Colon (tissue), 2 donors: ENCODE measurements at regions not wholly inside any gene's neighbourhood (a gene's known extent, or its start where the extent isn't known, plus 50 kb on each side); places are given as distances from the start of the nearest gene placed in this dataset.

Experiments
- FAIRE-seq: peaks from 2 replicates; lab custom pipeline; 2012; peaks lifted over from hg19 to GRCh38; lab: Jason Lieb, UNC
- donor health status: control.
- donor health status: control.

DNA sequence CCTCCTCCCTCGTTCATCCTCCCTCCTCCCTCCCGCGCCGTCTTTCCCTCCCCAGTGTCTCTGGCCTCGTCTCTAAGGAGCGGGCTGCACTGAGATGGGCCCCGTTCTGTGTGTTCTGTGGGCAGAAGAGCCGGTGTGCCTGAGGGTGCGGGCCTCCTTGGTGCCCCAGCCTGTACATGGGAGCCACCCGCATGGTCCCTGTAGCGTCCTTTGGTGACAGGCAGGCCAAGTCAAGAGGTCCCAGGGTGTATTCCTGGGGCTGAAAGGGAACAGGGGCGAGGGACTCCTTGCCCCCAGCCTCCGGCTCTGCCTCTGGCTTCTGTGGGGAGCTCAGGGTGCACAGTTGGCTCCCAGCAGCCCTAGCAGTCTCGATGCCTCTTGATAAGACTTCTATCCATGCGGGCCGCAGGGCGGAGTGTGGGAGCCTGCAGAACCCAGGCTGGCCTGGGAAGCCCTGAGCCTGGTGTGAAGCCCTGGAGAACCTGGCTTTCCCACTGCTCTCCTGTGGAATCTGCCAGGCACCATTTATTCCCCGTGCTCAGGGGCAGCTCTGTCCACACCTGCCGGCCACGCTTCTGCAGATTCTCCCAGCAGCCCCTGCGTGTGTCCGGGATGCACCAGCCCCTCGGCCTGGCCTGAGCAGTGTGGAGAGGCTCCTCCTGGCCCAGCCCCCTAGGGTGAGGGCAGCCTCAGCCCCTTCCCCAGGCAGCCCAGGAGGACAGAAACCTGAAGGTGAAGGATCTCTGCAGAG, 181.3 kb downstream of the KIF26A start:
- no peak for FAIRE-seq

DNA sequence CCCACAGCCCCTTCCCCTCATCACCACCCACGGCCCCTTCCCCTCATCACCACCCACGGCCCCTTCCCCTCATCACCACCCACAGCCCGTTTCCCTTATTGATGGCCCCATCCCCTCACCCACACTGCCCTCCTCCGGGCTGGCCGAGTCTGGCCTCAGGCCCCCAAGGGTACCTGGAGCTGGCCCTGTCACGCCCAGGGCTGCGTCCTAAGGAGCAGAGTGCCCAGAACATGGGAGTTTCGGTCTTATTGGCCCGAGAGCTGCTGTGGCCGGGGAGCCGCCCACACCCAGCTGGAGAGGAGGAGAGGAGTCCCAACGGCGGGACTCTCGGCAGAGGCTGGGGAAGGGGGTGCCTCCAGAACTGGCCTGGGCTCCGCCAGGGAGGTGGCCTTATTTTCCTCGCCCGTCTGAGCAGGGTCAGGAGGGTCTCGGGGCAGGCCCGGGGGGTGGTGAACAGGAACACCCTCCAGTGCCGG, 182.3 kb downstream of the KIF26A start:
- no peak for FAIRE-seq

DNA sequence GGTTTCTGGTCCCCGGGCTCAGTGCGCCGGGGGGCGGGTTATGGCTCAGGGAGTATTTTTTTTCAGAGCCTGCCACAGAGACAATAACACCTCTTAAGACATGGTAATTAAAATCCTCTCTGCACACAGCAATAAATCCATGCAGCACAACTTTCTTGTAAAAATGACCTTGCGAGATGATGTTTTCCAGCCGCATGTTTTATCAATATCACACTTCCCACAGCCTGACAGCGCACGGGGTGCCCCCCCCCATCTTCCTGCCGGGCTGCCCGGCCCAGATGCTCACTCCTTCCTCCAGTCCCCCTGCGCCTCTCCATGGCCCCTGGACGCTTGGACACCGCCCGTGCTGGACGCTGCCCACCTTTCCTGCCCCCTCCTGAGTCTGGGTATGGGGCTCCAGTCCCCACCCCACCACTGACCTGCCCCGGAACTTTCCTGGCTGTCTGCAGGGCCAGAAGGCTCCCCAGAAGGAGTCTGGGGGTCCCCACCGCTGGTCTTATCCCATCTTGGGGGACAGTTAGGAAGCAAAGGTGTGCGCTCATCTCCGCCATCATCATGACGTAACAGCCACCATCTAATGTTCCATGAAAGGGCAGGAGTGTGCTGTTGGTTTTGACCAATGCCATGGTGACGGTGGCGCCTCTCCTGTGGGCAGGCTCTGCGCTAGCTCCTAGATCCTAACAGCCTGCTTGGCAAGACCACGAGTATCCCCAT, 182.9 kb downstream of the KIF26A start:
- no peak for FAIRE-seq

DNA sequence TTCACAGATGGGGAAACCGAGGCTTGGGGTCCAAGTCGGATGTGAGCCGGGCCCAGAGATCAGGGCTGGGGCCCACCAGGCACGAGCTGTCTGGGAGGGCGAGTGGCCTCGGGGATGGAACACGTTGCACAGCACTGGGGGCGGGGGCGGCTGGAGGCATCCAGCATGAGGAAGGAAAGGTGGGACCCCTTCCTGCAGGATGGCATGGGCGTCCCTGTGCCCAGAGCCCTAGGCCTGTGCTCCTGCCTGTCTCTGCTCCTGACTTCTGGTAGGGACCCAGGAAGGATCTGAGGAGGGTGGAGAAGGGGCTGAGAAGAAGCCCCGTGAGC, 183.4 kb downstream of the KIF26A start:
- no peak for FAIRE-seq

DNA sequence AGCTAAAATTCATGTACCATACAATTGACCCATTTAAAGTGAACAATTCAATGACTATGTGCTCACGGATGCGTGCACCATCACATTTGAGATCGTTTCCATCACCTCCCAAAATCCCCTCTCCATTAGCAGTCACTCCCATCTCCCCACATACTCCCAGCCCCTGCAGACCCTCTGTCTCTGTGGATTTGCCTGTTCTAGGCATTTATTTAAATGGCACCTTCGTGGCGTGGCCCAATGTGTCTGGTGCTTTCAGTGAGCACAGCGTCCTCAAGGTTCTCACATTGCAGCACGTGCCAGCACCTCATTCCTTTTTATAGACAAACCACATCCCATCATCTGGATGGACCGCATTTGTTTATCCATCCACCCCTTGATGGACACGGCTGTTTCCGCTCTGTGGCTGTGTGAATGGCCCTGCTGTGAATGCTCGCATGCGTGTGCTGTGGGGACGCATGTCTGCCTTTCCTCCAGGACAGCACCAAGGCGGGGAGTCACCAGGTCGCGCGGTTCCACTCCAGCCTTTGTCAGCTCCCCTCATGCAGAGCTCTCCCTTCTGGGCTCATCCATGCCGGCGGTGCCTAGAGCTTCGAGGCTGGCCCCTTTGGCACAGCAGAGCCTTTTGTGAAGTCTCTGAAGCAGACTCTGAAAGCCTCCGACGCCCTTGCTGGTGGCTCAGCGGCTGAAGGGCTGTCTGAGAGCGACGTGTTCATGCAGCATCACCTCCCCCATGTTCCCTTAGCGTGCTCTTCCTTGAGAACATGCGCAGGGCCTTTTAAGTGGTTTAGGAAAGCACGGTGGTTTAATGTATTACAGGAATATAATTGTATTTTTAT, 184.4 kb downstream of the KIF26A start:
- no peak for FAIRE-seq

DNA sequence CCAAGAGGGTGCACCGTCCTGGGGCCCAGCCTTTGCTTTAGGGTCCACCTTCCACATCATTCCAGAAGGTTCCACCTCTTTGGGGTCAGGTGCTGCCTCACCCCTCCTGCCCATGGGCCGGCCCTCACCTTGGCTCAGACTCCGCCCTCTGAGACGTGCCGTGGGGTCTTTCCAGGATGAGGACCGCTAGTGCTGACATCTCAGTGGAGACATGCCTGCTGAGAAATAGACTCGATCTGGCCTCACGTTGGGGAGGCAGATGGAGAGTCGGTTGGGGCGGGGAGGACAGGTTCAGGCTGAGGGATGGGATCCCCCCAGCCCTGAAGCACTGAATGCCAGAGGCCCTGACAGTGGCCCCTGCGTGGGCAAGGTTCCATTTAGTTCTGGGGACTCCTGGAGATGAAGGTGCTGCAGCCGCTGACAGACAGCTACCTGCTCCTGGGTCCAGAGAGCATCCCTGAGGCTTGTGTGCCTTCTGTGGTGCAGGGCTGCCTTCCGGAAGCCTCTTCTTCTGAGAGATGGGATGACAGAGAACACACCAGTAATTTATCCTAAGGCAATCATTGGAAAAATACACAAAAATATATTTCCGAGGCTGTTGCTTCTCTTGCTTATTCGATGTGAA, 185.3 kb downstream of the KIF26A start:
- FAIRE-seq = no peak

DNA sequence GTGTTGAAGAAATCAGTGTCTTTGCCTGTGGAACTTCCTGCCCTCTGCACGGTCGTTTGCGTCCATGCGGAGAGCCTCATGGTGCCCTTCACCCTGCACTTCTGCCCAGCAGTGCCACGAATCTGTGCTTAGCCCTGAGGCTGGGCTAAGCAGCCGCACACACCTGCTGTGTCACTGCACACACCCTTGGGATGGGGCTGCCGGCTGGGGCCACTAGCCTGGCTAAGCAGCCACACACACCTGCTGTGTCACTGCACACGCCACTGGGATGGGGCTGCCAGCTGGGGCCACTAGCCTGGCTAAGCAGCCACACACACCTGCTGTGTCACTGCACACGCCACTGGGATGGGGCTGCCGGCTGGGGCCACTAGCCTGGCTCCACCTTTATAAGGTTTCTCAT, 188.5 kb downstream of the KIF26A start:
- FAIRE-seq = no peak

DNA sequence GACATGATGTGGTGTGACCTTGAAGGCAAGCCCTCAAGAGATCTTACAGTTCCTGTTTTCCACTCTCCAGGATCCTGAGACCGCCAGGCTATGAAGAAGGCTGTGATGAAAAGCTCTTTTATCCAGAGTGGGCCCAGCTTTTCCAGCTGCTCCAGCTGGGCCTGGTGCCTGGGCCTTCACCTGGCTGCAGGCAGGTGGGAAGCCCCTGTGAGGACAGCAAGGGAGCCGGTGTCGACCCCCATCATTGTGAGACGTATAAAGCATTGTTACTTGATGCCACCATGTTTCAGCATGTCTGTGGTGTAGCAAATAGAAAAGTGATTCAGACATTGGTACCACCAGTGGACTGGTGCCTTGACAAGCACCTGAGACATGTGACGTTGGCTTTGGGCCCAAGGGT, 190.2 kb downstream of the KIF26A start:
- FAIRE-seq = no peak

DNA sequence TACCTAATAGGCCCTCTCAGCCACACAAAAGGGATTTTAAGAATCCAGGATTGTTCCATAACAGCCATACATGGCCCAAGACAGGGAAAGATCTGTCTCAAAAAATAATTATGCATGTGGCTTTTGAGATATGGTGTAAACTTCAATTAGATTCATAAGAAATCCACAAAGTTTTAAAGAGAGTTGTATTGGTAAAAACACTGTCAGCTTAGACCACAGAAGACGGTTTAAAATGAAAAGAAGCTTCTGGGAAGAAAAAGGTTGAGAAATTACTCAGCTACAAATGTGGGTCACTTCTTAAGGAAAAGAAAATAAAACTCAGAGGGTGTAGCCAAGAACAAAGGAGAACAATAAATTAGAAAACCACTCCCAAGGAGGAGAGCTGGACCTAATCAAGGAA, 191.4 kb downstream of the KIF26A start:
- no peak for FAIRE-seq

DNA sequence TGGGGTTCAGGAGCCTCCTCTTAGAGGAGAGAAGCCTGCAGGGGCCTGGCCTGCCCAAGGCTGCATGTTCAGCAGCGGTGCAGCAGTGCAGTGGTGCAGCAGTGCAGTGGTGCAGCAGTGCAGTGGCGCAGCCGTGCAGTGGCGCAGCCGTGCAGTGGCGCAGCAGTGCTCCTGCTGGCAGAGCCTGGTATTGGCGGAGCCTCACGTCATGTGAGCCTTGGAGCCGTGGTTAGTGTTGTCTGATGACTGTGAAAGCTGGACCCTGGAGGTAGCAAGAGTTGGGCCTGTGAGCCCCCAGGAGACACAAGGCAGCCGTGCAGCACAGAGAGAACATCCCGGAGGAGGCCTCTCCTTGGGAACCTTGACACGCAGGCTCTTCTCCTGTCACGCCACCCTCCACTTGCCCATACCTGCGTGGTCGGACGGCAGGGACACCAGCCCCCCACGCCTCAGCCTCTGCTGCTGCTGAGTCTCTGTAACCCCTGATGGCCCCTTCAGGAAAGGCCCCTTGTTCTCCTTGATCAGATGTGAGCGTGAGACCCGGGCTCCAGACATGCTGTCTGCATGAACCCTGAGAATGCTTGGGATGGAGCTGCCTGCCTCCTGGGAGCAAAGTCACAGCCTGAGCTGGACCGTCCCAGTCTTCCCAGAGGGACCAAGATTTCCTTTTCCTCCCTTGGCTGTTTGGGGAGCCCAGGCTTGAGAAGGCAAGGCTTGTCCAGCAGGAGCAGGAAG, 193.7 kb downstream of the KIF26A start:
- FAIRE-seq = no peak

DNA sequence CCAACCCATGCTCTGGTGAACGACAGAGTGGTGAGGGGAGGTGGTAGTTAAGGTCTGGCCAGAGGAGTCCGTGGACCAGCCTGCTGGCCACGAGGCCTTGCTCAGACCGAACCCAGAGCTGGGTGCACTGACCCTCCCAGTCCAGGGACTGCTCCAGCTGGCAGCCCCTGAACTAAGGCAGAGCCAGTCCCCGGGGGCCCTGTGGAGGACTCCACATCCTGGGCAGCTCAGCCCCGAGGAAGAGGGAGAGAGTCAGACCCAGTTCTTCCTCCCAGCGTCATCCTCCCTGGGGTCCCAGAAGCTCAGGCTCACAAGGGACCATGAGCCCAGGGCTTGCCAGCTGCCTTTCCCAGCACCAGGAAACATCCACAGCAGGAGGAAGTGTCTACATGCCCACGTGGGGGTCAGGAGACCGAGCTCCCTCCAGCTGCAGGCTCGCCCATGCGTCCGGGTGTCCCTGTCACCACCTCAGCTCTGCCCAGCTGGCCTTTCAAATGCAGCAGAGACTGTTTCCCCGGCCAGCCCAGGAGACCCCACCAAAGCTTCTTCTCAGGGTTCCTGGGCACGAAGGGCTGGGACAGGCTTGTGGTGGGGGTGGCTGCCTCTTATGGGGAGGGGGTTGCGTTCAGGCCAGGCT, 194.4 kb downstream of the KIF26A start:
- FAIRE-seq = no peak

DNA sequence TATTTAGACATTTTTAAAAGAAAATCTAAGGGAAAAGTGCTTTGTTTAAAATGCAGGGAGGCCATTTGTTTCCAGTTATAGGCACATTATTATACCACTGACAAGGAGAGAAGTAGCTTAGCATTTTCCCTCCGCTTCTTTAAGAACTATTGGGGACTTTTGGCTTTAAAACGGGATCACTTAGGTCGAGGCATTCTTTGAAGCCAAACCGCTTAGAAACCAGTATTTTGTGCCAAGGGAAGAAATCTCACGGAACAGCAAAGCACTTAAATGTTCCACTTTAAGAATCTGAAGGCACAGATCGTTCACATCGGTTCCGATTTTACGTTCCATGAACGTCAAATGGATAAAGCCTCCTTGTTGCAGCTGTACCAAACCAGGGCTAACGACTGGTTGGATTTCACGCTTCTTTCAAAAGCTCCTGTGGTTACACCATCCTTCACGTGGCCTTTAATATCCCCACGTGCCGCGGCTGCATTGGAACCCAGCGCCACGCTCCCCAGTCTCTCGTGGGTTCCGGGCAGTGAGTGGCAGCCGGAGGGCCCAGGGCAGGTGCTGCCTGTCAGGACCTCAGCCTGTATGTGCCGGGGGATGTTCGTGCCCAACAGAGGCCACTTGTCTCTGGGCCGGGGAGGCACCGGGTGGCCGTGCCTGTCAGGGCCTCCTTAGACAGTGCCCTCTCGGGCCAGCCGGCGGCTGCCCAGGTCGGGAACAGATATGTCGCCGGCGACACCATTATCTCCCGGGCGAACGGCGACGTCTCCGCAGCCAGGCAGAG, 195.4 kb downstream of the KIF26A start:
- FAIRE-seq = no peak

DNA sequence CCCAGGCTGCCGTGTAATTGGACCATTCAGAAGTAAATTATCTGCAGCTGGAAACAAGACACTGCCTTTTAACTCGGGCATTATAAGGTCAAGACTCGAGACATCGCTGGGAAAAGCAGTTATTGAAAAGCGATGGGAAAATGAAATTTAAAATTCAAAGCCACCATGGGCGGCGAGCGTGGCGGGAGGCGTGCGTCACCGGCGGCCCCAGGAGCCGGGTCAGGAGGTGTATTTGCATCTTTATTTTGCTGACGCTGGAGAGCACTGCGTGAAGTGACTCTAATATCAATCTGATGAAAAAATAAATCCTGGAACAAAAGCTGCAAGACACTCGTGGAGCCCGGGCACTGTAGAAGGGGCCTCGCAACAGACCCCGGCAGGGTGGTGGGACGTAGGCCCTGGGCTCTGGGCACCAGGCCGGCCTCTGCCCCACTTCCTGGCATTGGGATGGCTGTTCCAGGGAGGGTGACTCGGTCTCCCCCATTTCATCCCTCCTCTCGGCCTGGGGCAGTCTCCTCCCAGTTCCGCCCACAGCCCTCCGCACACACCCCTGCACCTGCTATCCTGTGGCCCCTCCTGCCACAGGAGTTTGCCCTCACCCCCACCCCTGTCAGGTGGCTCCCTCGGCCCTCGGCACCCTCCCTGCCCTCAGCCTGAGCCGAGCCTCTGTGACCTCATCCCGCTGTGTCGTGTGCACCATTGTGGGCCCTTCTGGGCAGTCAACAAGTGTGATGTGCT, 196.2 kb downstream of the KIF26A start:
- no peak for FAIRE-seq

DNA sequence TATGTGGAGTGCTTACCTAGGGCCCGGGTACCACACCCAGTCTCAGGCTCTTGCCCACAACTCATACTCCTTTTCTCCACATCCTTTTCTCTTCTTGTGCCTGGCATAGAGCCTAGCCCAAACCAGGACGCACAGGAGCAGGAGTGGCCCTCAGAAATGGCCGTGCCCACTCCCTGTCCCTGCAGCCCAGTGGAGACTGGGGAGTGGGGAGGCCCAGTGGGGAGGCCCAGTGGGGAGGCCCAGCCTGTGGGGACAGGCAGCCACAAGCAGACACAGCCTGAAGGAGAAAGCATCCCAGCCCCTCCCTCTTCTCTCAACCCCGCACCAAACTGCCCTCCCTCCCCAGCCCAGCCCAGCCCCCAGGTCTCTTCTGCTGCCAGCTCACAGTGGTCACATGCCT, 196.8 kb downstream of the KIF26A start:
- no peak for FAIRE-seq

DNA sequence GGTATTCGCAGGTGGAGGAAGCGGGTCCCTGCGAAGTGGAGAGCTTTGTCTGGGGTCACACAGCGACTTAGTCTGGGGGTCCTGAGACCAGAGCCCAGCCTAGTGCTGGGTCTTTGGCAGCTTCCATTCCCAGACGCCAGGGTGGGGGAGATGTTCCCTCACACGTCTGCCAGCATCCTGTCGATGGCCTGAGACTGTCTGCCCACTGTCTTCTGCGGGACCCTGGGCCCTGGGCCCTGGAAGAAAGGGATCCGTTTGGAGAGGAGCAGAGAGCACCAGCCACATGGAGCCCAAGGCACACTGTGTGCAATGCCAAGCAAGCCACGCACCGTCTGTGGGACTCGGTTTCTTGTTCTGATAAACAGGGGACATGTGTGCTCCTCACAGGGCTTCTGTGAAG, 197.2 kb downstream of the KIF26A start:
- no peak for FAIRE-seq

DNA sequence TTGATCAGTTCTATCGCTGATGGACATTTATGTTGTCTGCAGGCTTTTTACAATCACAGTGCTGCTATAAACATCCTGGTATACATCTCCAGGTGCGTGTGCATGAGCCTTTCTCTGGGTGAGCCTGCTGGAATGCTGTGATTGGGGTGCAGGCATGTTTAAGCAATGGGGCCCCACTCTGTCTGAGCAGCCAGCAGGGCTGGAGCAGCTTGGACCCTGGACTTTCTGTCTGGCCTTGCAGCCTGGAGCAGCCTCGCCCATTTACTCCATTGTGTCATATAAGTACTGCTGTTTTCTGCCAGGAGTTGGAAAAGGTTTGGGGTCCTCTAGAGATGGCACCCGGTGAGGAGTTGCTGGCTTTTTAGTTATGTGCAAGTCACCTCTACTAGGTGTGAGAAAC, 199.0 kb downstream of the KIF26A start:
- no peak for FAIRE-seq

DNA sequence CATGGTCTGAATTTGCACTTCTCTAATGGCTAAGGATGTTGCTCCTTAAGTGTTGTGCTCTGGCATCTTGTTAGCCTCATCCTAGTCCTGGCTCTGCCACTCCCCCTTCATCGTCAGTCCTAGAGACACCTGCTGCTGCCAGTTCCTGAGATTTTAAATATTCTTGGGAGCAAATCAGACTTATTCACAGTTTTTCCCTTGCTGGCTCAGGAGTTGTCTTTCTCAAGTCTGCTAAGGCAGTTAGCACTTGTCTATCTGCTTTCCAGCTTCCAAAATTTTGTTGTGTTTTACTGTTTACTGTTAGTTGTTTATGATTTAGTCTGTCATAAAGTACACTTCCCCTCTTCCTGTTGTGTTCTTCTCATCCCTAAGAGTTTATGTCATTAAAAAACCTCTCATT, 201.0 kb downstream of the KIF26A start:
- no peak for FAIRE-seq

DNA sequence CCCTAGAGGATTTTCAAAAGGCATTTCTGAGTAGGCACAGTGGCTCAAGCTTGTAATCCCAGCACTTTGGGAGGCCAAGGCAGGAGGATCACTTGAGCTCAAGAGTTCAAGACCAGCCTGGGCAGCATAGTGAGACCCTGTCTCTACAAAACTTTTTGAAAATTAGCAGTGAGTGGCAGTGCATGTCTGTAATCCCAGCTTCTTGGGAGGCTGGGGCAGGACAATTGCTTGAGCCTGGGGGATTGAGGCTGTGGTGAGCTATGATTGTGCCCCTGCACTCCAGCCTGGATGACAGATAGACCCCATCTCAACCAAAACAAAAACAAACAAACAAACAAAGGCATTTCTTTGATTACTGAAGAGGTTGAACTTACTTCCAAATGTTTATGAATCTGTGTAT, 201.4 kb downstream of the KIF26A start:
- no peak for FAIRE-seq

DNA sequence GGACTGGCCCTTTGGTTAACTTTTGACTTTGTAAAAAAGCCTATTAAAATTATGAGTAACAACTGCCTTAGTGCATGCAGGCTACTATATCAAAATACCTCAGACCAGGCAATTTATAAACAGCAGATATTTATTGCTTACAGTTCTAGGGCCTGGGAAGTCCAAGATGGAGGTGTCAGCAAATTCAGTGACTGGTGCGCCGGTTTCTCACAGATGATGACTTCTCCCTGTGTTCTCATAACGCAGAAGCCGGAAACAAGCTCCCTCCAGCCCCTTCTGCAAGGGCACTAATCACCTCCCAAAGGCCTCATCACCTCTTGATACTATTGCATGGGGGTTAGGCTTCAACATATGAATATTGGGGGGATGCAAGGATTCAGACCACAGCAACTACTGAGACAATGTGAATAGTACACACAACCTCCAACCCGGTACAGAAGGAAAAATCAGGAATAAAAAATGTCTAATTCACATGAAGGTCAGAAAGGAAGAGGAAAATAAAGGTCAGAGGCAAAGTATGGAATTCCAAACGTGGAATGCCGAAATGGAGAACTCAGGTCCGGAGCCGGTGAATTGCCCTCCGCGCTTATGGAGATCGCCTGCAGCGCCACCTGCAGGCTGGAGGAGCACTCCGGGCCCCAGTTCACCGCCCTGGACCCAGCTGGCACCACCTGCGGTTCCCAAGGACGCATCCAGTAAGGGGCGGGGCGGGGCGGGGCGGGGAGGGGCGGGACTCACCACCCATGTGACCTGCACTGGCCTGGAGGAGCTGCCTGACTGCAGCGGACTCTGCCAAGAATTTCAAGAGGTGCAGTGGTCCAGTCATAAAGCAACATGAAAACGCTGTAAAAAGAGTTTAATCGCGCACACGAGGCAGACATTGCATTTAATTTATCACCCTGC, 203.4 kb downstream of the KIF26A start:
- FAIRE-seq = no peak
